Neural progenitor cell (in vitro differentiated cells): ENCODE measurements at regions not wholly inside any gene's neighbourhood (a gene's known extent, or its start where the extent isn't known, plus 50 kb on each side); places are given as distances from the start of the nearest gene placed in this dataset.

ENCODE experiments used
- CTCF ChIP-seq: fragments of 200-600 bp; sonication (generic); IDR thresholded peaks from 2 replicates; pipeline ENCODE4 v1.5.1; 2017; ENCODE audit warnings: antibody characterized with exemption, mild to moderate bottlenecking
- EZH2 ChIP-seq: fragments of 200-600 bp; sonication (generic); IDR thresholded peaks from 2 replicates; pipeline ENCODE4 v1.6.1; 2017; ENCODE audit warnings: antibody characterized with exemption, mild to moderate bottlenecking, moderate library complexity
- EZH2phosphoT487 ChIP-seq: fragments of 200-600 bp; sonication (generic); IDR thresholded peaks from 2 replicates; pipeline ENCODE4 v1.6.1; 2017; ENCODE audit warnings: antibody characterized with exemption

- TF ChIP-seq EZH2 (no peak), CTCF (no peak), EZH2phosphoT487 (no peak)
Measured at GRCh38 chr12:89995870-89996269, 287.2 kb upstream of the ATP2B1 start.
